H1 (cell line): ENCODE measurements at regions not wholly inside any gene's neighbourhood (a gene's known extent, or its start where the extent isn't known, plus 50 kb on each side); places are given as distances from the start of the nearest gene placed in this dataset.

Source experiments
- CREB1 ChIP-seq: IDR thresholded peaks from 2 replicates; pipeline ENCODE4 v1.6.1; 2012; ENCODE audit warnings: inconsistent platforms
- SP1 ChIP-seq: IDR thresholded peaks from 2 replicates; pipeline ENCODE4 v1.6.1; 2011; ENCODE audit warnings: low read depth, low read length
- TF ChIP-seq, protein P1 (sequence below): fragments of 300-600 bp; sonication (generic); IDR thresholded peaks from 2 replicates; pipeline ENCODE4 v1.7.1; 2012; ENCODE audit warnings: low read length, moderate library complexity, mild to moderate bottlenecking, inconsistent platforms; ENCODE audit not compliant: insufficient replicate concordance

- TF ChIP-seq, protein P1, sequence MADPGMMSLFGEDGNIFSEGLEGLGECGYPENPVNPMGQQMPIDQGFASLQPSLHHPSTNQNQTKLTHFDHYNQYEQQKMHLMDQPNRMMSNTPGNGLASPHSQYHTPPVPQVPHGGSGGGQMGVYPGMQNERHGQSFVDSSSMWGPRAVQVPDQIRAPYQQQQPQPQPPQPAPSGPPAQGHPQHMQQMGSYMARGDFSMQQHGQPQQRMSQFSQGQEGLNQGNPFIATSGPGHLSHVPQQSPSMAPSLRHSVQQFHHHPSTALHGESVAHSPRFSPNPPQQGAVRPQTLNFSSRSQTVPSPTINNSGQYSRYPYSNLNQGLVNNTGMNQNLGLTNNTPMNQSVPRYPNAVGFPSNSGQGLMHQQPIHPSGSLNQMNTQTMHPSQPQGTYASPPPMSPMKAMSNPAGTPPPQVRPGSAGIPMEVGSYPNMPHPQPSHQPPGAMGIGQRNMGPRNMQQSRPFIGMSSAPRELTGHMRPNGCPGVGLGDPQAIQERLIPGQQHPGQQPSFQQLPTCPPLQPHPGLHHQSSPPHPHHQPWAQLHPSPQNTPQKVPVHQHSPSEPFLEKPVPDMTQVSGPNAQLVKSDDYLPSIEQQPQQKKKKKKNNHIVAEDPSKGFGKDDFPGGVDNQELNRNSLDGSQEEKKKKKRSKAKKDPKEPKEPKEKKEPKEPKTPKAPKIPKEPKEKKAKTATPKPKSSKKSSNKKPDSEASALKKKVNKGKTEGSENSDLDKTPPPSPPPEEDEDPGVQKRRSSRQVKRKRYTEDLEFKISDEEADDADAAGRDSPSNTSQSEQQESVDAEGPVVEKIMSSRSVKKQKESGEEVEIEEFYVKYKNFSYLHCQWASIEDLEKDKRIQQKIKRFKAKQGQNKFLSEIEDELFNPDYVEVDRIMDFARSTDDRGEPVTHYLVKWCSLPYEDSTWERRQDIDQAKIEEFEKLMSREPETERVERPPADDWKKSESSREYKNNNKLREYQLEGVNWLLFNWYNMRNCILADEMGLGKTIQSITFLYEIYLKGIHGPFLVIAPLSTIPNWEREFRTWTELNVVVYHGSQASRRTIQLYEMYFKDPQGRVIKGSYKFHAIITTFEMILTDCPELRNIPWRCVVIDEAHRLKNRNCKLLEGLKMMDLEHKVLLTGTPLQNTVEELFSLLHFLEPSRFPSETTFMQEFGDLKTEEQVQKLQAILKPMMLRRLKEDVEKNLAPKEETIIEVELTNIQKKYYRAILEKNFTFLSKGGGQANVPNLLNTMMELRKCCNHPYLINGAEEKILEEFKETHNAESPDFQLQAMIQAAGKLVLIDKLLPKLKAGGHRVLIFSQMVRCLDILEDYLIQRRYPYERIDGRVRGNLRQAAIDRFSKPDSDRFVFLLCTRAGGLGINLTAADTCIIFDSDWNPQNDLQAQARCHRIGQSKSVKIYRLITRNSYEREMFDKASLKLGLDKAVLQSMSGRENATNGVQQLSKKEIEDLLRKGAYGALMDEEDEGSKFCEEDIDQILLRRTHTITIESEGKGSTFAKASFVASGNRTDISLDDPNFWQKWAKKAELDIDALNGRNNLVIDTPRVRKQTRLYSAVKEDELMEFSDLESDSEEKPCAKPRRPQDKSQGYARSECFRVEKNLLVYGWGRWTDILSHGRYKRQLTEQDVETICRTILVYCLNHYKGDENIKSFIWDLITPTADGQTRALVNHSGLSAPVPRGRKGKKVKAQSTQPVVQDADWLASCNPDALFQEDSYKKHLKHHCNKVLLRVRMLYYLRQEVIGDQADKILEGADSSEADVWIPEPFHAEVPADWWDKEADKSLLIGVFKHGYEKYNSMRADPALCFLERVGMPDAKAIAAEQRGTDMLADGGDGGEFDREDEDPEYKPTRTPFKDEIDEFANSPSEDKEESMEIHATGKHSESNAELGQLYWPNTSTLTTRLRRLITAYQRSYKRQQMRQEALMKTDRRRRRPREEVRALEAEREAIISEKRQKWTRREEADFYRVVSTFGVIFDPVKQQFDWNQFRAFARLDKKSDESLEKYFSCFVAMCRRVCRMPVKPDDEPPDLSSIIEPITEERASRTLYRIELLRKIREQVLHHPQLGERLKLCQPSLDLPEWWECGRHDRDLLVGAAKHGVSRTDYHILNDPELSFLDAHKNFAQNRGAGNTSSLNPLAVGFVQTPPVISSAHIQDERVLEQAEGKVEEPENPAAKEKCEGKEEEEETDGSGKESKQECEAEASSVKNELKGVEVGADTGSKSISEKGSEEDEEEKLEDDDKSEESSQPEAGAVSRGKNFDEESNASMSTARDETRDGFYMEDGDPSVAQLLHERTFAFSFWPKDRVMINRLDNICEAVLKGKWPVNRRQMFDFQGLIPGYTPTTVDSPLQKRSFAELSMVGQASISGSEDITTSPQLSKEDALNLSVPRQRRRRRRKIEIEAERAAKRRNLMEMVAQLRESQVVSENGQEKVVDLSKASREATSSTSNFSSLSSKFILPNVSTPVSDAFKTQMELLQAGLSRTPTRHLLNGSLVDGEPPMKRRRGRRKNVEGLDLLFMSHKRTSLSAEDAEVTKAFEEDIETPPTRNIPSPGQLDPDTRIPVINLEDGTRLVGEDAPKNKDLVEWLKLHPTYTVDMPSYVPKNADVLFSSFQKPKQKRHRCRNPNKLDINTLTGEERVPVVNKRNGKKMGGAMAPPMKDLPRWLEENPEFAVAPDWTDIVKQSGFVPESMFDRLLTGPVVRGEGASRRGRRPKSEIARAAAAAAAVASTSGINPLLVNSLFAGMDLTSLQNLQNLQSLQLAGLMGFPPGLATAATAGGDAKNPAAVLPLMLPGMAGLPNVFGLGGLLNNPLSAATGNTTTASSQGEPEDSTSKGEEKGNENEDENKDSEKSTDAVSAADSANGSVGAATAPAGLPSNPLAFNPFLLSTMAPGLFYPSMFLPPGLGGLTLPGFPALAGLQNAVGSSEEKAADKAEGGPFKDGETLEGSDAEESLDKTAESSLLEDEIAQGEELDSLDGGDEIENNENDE, result no peak
- no peak for TF ChIP-seq CREB1
- TF ChIP-seq SP1, result no peak
Observed at GRCh38 chr16:86337581-86338402, 172.5 kb upstream of the FOXF1 start (continued).
